PC-3 (cell line): ENCODE measurements at regions not wholly inside any gene's neighbourhood (a gene's known extent, or its start where the extent isn't known, plus 50 kb on each side); places are given as distances from the start of the nearest gene placed in this dataset.
"Not testable (repeated sequence)": the region's sequence is repeated elsewhere in the genome, so short reads cannot be mapped to it uniquely, and the experiment has no call there.

Source experiments
- CTCF ChIP-seq: fragments of 300-600 bp; sonication (generic); conservative IDR thresholded peaks from 2 replicates; pipeline ENCODE4 v1.5.1; 2017; ENCODE audit warnings: antibody characterized with exemption, low read depth, mild to moderate bottlenecking, low read length
- EZH2 ChIP-seq: fragments of 300-600 bp; sonication (generic); IDR thresholded peaks from one replicate; pipeline ENCODE4 v1.6.1; 2017; ENCODE audit warnings: antibody characterized with exemption, mild to moderate bottlenecking, low read length; ENCODE audit not compliant: unreplicated experiment

GRCh38 chr2:13381928-13382327 lies 665.2 kb downstream of the TRIB2 start:
- not testable (repeated sequence) for TF ChIP-seq CTCF, EZH2
